Central memory CD8-positive, alpha-beta T cell (primary cell): ENCODE measurements at regions not wholly inside any gene's neighbourhood (a gene's known extent, or its start where the extent isn't known, plus 50 kb on each side); places are given as distances from the start of the nearest gene placed in this dataset.

Experiments used
- ATAC-seq: fragments of 150-1000 bp; cut with Tn5 transposase; replicated peaks from 2 replicates; pipeline ENCODE4 v1.10.0; 2022; ENCODE audit warnings: mild to moderate bottlenecking, moderate FRiP score, moderate number of reproducible peaks; ENCODE audit not compliant: poor library complexity, severe bottlenecking; ENCODE audit errors: extremely low read depth
- DNase-seq, 2 donors: peaks; one replicate each; pipeline ENCODE4 v3.0.0; 2021; ENCODE audit warnings: low spot score in 2 of 2
- H3K27ac Mint-ChIP-seq: one replicate; pipeline ENCODE4 v1.8.0; 2022; ENCODE audit warnings: low read depth, mild to moderate bottlenecking, moderate library complexity, mixed read lengths
- H3K27me3 Mint-ChIP-seq: one replicate; pipeline ENCODE4 v1.8.0; 2022; ENCODE audit warnings: mixed read lengths
- H3K36me3 Mint-ChIP-seq: one replicate; pipeline ENCODE4 v1.8.0; 2022; ENCODE audit warnings: mild to moderate bottlenecking, moderate library complexity, mixed read lengths; ENCODE audit not compliant: insufficient read depth
- H3K4me1 Mint-ChIP-seq: one replicate; pipeline ENCODE4 v1.8.0; 2022; ENCODE audit warnings: mixed read lengths
- H3K4me3 Mint-ChIP-seq: one replicate; pipeline ENCODE4 v1.8.0; 2022; ENCODE audit warnings: mild to moderate bottlenecking, moderate library complexity, mixed read lengths
- H3K9me3 Mint-ChIP-seq: one replicate; pipeline ENCODE4 v1.8.0; 2022; ENCODE audit warnings: mixed read lengths

- H3K27me3 Mint-ChIP-seq = peaks cover 44% of the 10 kb centered on the region
- no peaks in the 10 kb centered on the region for H3K4me1 Mint-ChIP-seq
- H3K9me3 Mint-ChIP-seq = no peaks in the 10 kb centered on the region
- DNase-seq (no peak), ATAC-seq (no peak)
- H3K27ac Mint-ChIP-seq = no peak overlapping the region
- no peak overlapping the region for H3K4me3 Mint-ChIP-seq
- H3K36me3 Mint-ChIP-seq = no peaks in the 10 kb centered on the region
These were observed 462.4 kb downstream of the BRD1 start for GRCh38 chr22:49365191-49365837.

DNA sequence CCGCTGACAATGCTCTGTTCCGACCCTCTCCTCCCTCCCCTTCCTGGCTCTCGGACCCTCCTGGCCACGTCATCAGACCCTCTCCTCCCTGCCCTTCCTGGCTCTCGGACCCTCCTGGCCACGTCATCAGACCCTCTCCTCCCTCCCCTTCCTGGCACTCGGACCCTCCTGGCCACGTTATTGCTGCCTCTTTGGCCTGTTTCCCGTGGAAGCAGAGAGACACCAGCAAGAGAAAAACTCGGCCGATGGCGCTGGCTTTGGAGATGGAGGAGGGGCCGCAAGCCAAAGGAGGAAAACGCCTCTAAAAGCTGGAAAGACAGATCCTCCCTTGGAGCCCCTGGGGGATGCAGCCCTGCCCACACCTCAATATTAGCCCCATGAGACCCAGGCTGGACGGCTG, 463.3 kb downstream of the BRD1 start:
- no peaks in the 10 kb centered on the region for H3K36me3 Mint-ChIP-seq
- H3K4me3 Mint-ChIP-seq = no peak overlapping the region
- no peaks in the 10 kb centered on the region for H3K4me1 Mint-ChIP-seq
- H3K27ac Mint-ChIP-seq = no peak overlapping the region
- H3K9me3 Mint-ChIP-seq = no peaks in the 10 kb centered on the region
- no peak for ATAC-seq
- DNase-seq = no peak
- peaks cover 50% of the 10 kb centered on the region for H3K27me3 Mint-ChIP-seq

GRCh38 chr22:49363526-49364230, 464.0 kb downstream of the BRD1 start:
- Mint-ChIP-seq H3K27me3 (peaks cover 50% of the 10 kb centered on the region), H3K4me3 (no peak overlapping the region), H3K9me3 (no peaks in the 10 kb centered on the region), H3K27ac (no peak overlapping the region), H3K4me1 (no peaks in the 10 kb centered on the region), H3K36me3 (no peaks in the 10 kb centered on the region)
- DNase-seq (no peak), ATAC-seq (no peak)

DNA sequence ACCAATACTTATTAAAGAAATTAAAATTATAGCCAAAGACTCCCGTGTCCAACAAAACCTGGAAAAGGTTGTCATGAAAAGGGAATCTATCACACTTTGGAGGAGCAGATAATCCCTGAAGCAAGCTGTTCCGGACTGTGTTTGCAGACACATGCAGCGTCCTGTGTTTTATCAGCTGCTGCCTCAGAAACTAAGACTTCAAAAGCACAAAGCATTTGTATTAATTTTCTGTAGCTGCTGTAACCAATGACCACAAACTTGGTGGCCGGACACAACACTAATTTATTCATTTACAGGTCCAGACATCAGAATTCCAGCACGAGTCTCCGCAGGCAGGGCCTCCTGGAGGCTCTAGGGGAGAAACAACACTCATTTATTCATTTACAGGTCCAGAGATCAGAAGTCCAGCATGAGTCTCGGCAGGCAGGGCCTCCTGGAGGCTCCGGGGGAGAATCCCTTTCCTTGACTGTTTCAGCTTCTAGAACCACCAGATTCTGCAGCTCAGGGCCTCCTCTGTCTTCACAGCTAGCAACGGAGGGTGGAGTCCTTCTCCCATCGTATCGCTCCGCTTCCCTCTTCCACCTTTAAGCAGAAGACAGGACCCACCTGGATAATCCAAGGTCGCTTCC, 465.3 kb downstream of the BRD1 start:
- no peak overlapping the region for H3K4me3 Mint-ChIP-seq
- H3K9me3 Mint-ChIP-seq = no peaks in the 10 kb centered on the region
- no peak overlapping the region for H3K27ac Mint-ChIP-seq
- DNase-seq (no peak), ATAC-seq (no peak)
- H3K36me3 Mint-ChIP-seq = no peaks in the 10 kb centered on the region
- H3K4me1 Mint-ChIP-seq = no peaks in the 10 kb centered on the region
- H3K27me3 Mint-ChIP-seq = peaks cover 40% of the 10 kb centered on the region

- Mint-ChIP-seq H3K27me3 (peaks cover 41% of the 10 kb centered on the region), H3K27ac (no peak overlapping the region), H3K9me3 (no peaks in the 10 kb centered on the region), H3K4me3 (no peak overlapping the region), H3K4me1 (no peaks in the 10 kb centered on the region), H3K36me3 (no peaks in the 10 kb centered on the region)
- ATAC-seq (no peak), DNase-seq (no peak)
These were observed 466.5 kb downstream of the BRD1 start for GRCh38 chr22:49361164-49361563.

- Mint-ChIP-seq H3K9me3 (no peaks in the 10 kb centered on the region), H3K27me3 (peaks cover 41% of the 10 kb centered on the region), H3K4me1 (no peaks in the 10 kb centered on the region), H3K4me3 (no peak overlapping the region), H3K27ac (no peak overlapping the region), H3K36me3 (no peaks in the 10 kb centered on the region)
- ATAC-seq (no peak), DNase-seq (no peak)
These were observed 466.9 kb downstream of the BRD1 start for GRCh38 chr22:49360746-49361145.

GRCh38 chr22:49359076-49359475, 468.6 kb downstream of the BRD1 start:
- H3K27ac Mint-ChIP-seq = no peak overlapping the region
- DNase-seq (no peak), ATAC-seq (no peak)
- H3K27me3 Mint-ChIP-seq = peaks cover 47% of the 10 kb centered on the region
- H3K4me1 Mint-ChIP-seq = no peaks in the 10 kb centered on the region
- no peaks in the 10 kb centered on the region for H3K9me3 Mint-ChIP-seq
- H3K4me3 Mint-ChIP-seq = no peak overlapping the region
- no peaks in the 10 kb centered on the region for H3K36me3 Mint-ChIP-seq

DNA sequence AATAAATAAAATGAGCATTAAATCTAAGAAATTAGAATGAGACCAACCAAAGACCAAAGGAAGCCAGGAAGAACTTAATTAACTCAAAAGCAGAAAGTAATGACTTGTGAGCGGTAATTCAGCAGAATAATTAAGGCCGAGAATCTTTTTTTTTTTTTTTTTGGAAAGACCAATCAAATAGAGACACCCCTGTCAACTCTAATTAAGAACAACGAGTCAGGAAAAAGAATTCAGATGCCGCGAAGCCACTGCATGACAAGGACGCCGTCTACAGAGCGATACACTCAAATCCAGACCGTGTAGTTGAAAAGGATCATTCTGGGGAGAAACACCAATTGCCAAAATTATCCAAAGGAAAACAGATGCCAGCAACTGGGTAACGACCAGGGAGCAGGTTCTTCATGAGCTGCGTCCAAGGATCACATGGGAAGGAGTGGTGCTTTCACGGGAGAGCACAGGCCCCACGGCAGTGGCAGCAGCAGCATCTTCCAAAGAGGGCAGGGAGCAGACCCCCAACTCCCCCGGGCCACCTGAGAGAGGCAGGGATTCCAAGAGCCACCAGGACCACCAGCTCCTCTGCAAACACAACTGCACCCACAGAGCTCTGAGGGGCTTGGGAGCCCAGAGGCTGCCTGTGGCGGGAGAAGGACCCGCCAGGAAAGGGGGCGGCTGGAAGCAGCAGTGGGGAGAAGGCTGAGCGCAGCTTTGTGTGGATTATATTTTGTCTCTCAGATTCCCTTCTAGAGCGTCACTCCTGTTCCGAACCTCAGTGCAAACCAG, 469.8 kb downstream of the BRD1 start:
- Mint-ChIP-seq H3K27ac (no peak overlapping the region), H3K4me3 (no peak overlapping the region), H3K9me3 (no peaks in the 10 kb centered on the region), H3K36me3 (no peaks in the 10 kb centered on the region), H3K27me3 (peaks cover 58% of the 10 kb centered on the region), H3K4me1 (no peaks in the 10 kb centered on the region)
- ATAC-seq = no peak
- no peak for DNase-seq

DNA sequence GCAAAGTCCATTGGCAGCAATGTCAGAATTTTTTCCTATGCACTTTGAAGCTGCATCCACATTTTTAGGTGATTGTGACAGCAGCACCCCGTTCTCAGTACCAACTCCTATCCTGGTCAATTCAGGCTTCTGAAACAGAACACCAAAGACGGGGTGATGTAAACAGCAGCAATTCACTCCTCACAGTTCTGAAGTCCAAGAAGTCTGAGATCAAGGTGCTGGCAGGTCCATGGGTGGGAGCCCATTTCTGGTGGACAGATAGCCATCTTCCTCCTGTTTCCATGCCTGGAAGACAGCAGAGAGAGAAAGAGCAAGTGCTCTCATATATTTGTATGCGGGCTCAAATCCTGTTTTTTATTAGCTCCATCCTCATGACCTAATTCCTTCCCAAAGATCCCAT, 471.2 kb downstream of the BRD1 start:
- Mint-ChIP-seq H3K27ac (no peak overlapping the region), H3K4me3 (no peak overlapping the region), H3K9me3 (no peaks in the 10 kb centered on the region), H3K27me3 (peaks cover 72% of the 10 kb centered on the region), H3K4me1 (no peaks in the 10 kb centered on the region), H3K36me3 (no peaks in the 10 kb centered on the region)
- ATAC-seq (no peak), DNase-seq (no peak)

DNA sequence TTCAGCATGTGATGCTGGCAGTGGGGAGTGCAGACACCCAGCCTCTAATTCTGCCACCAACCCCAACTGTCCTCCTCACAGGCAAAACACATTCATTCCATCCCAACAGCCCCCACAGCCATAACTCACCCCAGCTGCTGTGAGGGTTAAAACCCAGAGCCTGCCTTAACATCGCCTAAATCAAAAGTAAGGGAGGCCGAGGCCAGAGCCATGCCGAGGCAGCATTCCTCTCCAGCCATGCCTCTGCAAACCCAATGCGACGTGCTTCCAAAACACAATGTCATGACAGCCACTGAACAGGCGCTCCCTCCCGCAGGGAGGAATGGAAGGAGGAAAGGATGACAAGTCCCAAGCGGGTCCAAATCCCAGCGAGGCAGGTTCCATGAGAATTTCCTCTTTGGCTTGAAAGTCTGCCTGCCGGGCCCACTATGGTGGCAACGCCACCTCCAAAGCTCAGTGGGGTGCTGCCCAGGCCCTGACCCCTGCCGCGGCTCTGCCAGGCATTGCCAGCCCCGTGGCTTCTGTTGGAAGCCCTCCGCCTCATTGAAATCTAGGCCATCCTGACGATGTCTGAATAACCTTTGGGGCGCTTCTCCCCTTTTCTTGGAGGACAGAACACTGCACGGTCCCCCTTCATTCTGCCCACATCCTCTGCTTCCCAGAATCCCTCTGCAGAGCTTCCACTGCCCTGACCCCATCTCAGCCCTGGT, 472.3 kb downstream of the BRD1 start:
- ATAC-seq (no peak), DNase-seq (no peak)
- Mint-ChIP-seq H3K36me3 (no peaks in the 10 kb centered on the region), H3K27me3 (peaks cover 68% of the 10 kb centered on the region), H3K27ac (no peak overlapping the region), H3K4me3 (no peak overlapping the region), H3K9me3 (no peaks in the 10 kb centered on the region), H3K4me1 (no peaks in the 10 kb centered on the region)

DNA sequence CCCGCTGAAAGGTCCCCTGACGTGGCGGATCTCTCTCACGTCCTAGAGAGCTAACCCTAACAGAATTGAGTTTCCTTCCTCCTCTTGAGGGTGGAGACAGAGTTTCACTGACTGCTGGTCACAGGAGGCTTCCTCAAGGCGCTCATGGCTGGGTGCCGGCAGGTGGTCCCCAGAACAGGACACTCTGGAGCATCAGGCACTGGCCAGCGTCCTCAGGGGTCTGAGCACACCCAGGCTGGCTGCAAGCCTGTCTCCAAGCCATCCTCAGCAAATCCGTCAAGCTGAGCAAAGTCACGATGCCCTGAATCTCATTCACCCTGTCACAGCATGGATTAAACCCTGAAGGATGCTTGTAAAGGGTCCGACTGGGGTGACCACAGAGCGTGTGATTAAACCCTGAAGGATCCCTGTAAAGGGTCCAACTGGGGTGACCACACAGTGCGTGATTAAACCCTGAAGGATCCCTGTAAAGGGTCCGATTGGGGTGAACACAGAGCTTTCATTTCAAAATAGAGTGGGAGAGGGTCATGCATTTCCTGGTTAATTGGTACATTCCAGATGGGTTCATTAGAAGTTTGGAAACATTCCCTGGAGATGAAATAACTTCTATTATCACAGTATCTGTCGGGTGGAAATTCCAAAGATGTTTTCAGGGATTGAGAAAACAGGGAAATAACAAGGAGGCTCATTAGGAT, 473.0 kb downstream of the BRD1 start:
- Mint-ChIP-seq H3K36me3 (peaks cover 2% of the 10 kb centered on the region), H3K4me3 (no peak overlapping the region), H3K9me3 (no peaks in the 10 kb centered on the region), H3K27me3 (peaks cover 63% of the 10 kb centered on the region), H3K27ac (no peak overlapping the region), H3K4me1 (no peaks in the 10 kb centered on the region)
- ATAC-seq (no peak), DNase-seq (no peak)

GRCh38 chr22:49353235-49353634, 474.4 kb downstream of the BRD1 start:
- Mint-ChIP-seq H3K4me1 (no peaks in the 10 kb centered on the region), H3K9me3 (no peaks in the 10 kb centered on the region), H3K27ac (no peak overlapping the region), H3K27me3 (peaks cover 63% of the 10 kb centered on the region), H3K36me3 (peaks cover 2% of the 10 kb centered on the region), H3K4me3 (no peak overlapping the region)
- DNase-seq (no peak), ATAC-seq (no peak)
